OCI-LY3 (cell line): ENCODE measurements at regions not wholly inside any gene's neighbourhood (a gene's known extent, or its start where the extent isn't known, plus 50 kb on each side); places are given as distances from the start of the nearest gene placed in this dataset.

Source experiments
- CTCF ChIP-seq: fragments of 200-600, 300-600 bp; sonication (generic); IDR thresholded peaks from 2 replicates; pipeline ENCODE4 v1.5.1; 2014; ENCODE audit warnings: antibody characterized with exemption, low read length, low read depth
- EZH2phosphoT487 ChIP-seq: fragments of 200-600 bp; shearing (Covaris generic); IDR thresholded peaks from 2 replicates; pipeline ENCODE4 v1.6.1; 2018; ENCODE audit warnings: antibody characterized with exemption, mixed run types, low read depth

GRCh38 chr1:68322837-68323687 lies 90.7 kb upstream of the WLS start:
- TF ChIP-seq CTCF (no peak), EZH2phosphoT487 (no peak)
